Keratinocyte (primary cell): ENCODE measurements at regions not wholly inside any gene's neighbourhood (a gene's known extent, or its start where the extent isn't known, plus 50 kb on each side); places are given as distances from the start of the nearest gene placed in this dataset.
A peak's percentile ranks its signal among the peaks of the same experiment; 100 is the strongest.

Experiments
- DNase-seq: peaks from one replicate; pipeline ENCODE4 v3.0.0-alpha.2; 2011; ENCODE audit warnings: low read depth, missing footprints, low spot score
- FAIRE-seq: peaks from 2 replicates; lab custom pipeline; 2011; peaks lifted over from hg19 to GRCh38; lab: Jason Lieb, UNC
- H2AFZ ChIP-seq: 2 replicates; pipeline ENCODE4 v1.6.0; 2012; ENCODE audit warnings: low read length, control low read depth, inconsistent platforms; ENCODE audit not compliant: control insufficient read depth
- H3K27ac ChIP-seq: 2 replicates; pipeline ENCODE4 v1.5.1; 2011; ENCODE audit warnings: low read length; ENCODE audit not compliant: control insufficient read depth, insufficient read depth
- H3K27me3 ChIP-seq: 3 replicates; pipeline ENCODE4 v1.6.0; 2011; ENCODE audit warnings: low read length; ENCODE audit not compliant: control insufficient read depth, insufficient read depth; ENCODE audit errors: extremely low read depth
- H3K36me3 ChIP-seq, 2 experiments: 2 replicates in 1 of 2; 3 replicates in 1 of 2; pipeline ENCODE4 v1.5.1; 2011; ENCODE audit warnings: low read length in 2 of 2, mild to moderate bottlenecking in 1 of 2; ENCODE audit not compliant: control insufficient read depth in 2 of 2, insufficient read depth in 2 of 2; ENCODE audit errors: extremely low read depth in 1 of 2
- H3K4me1 ChIP-seq: 3 replicates; pipeline ENCODE4 v1.5.1; 2011; ENCODE audit warnings: low read length; ENCODE audit not compliant: control insufficient read depth, insufficient read depth; ENCODE audit errors: extremely low read depth
- H3K4me2 ChIP-seq: 3 replicates; pipeline ENCODE4 v1.6.0; 2011; ENCODE audit warnings: low read depth, low read length; ENCODE audit not compliant: control insufficient read depth, insufficient read depth; ENCODE audit errors: extremely low read depth
- H3K4me3 ChIP-seq, 3 experiments: fragments of 200-600 bp in 1 of 3; sonication (generic) in 1 of 3; 2 replicates in 2 of 3; 3 replicates in 1 of 3; pipeline ENCODE4 v1.5.1; 2011 to 2016; ENCODE audit warnings: low read length in 3 of 3, mild to moderate bottlenecking in 3 of 3, control low read depth in 2 of 3, inconsistent platforms in 1 of 3, low read depth in 1 of 3, mixed read lengths in 1 of 3, mixed run types in 1 of 3, moderate library complexity in 1 of 3; ENCODE audit not compliant: control insufficient read depth in 2 of 3, insufficient read depth in 2 of 3; ENCODE audit errors: extremely low read depth in 1 of 3
- H3K79me2 ChIP-seq: 2 replicates; pipeline ENCODE4 v1.6.0; 2012; ENCODE audit warnings: low read length; ENCODE audit not compliant: control insufficient read depth, insufficient read depth
- H3K9ac ChIP-seq: 3 replicates; pipeline ENCODE4 v1.6.0; 2011; ENCODE audit warnings: low read length; ENCODE audit not compliant: control insufficient read depth, insufficient read depth; ENCODE audit errors: extremely low read depth
- H3K9me1 ChIP-seq: 3 replicates; pipeline ENCODE4 v1.6.0; 2011; ENCODE audit warnings: low read length; ENCODE audit not compliant: control insufficient read depth, insufficient read depth; ENCODE audit errors: extremely low read depth
- H3K9me3 ChIP-seq: 2 replicates; pipeline ENCODE4 v1.5.1; 2012; ENCODE audit warnings: low read depth, low read length; ENCODE audit not compliant: control insufficient read depth
- H4K20me1 ChIP-seq: 3 replicates; pipeline ENCODE4 v1.6.0; 2011; ENCODE audit warnings: low read length; ENCODE audit not compliant: control insufficient read depth, insufficient read depth; ENCODE audit errors: extremely low read depth
- CTCF ChIP-seq, 3 experiments: IDR thresholded peaks in 1 of 3; conservative IDR thresholded peaks in 1 of 3; optimal IDR thresholded peaks in 1 of 3; 2 replicates in 2 of 3; 3 replicates in 1 of 3; pipeline versions ENCODE3 to v1.5.1; 2011; ENCODE audit warnings: low read length in 3 of 3, mild to moderate bottlenecking in 3 of 3, moderate library complexity in 2 of 3, control low read depth in 1 of 3, inconsistent platforms in 1 of 3; ENCODE audit not compliant: insufficient read depth in 2 of 3; ENCODE audit errors: extremely low read depth in 1 of 3
- EZH2 ChIP-seq: IDR thresholded peaks from one replicate; pipeline ENCODE4 v1.6.1; 2012; ENCODE audit warnings: inconsistent platforms, mild to moderate bottlenecking, low read length, moderate library complexity
- dilution Hi-C: fragments of 300-500 bp; cut with MboI; formaldehyde crosslinking; loops from one replicate; pipeline ENCODE4 v1.7.0; 2020; ENCODE audit warnings: low sequenced_read_pairs; ENCODE audit not compliant: extremely low pct_ligation_motif_present

DNA sequence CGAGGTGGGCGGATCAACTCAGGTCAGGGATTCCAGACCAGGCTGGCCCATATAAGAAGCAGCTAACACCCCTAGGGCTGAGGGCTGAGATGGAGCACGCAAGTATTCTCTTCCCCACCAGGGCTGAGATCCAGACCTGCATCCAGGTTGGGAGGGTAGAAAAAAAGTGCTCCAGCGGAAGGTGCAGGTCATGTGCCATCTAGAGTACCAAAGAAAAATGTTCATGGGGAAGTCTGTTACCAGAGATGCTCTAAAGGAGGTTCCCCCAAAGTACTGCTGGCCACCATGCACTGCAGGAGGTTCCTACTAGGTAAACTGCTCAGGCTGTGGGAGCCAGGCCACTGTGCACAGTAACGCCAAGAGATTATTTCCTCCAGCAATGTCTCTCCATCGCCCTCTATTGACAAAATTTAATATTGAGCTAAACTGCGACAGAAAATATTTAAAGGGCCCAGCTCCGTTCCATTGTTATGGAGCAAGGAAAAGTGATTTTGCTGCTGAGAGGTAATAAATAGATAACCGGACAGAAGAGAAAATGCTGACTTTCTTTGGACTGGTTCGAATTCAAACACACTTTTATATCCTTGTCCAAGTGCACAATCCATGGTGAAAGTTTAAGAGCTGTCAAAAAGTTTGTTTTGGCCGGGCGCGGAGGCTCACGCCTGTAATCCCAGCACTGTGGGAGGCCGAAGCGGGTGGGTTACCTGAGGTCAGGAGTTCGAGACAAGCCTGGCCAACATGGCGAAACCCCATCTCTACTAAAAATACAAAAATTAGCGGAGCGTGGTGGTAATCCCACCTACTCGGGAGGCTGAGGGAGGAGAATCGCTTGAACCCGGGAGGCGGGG is 159.9 kb downstream of the OR2B2 start:
- FAIRE-seq (peak; percentile 78), DNase-seq (no peak)
- dilution Hi-C loops = no loop called here
- H3K9me3 ChIP-seq = no peaks in the 10 kb centered on the region
- H3K4me1 ChIP-seq = peaks cover 21% of the 10 kb centered on the region
- H3K9ac ChIP-seq = peak overlapping the region; percentile 93
- no peaks in the 10 kb centered on the region for H4K20me1 ChIP-seq
- peak overlapping the region; percentile 82 for H3K4me2 ChIP-seq
- H3K27ac ChIP-seq = peak overlapping the region; percentile 91
- no peaks in the 10 kb centered on the region for H3K27me3 ChIP-seq
- H3K4me3 ChIP-seq = peak overlapping the region; percentile 77 to 97 (median 91)
- no peak for TF ChIP-seq EZH2
- TF ChIP-seq CTCF (optimal IDR thresholded peaks at IDR 0.05 in 1 of 3, IDR thresholded peaks at IDR 0.05 in 1 of 3, conservative IDR thresholded peaks at IDR 0.05 in 1 of 3; ENCODE audit: extremely low read depth in 1 of 3, insufficient read depth in 2 of 3, low read length in 3 of 3) = peak; percentile 65 to 77 (median 75)
- H3K79me2 ChIP-seq = no peaks in the 10 kb centered on the region
- H2AFZ ChIP-seq = peak overlapping the region; percentile 97
- H3K9me1 ChIP-seq = no peaks in the 10 kb centered on the region
- H3K36me3 ChIP-seq = no peaks in the 10 kb centered on the region

GRCh38 chr6:27748661-27749060 is 163.5 kb downstream of the OR2B2 start:
- Histone ChIP-seq H3K9ac (no peak overlapping the region), H3K4me2 (no peak overlapping the region), H3K4me1 (peaks cover 7% of the 10 kb centered on the region), H2AFZ (no peak overlapping the region), H3K4me3 (no peak overlapping the region), H4K20me1 (no peaks in the 10 kb centered on the region), H3K27me3 (no peaks in the 10 kb centered on the region), H3K9me1 (no peaks in the 10 kb centered on the region), H3K36me3 (no peaks in the 10 kb centered on the region), H3K27ac (no peak overlapping the region), H3K9me3 (no peaks in the 10 kb centered on the region), H3K79me2 (no peaks in the 10 kb centered on the region)
- FAIRE-seq = no peak
- DNase-seq = no peak
- dilution Hi-C loops = no loop called here
- TF ChIP-seq EZH2 (no peak), CTCF (optimal IDR thresholded peaks at IDR 0.05 in 1 of 3, IDR thresholded peaks at IDR 0.05 in 1 of 3, conservative IDR thresholded peaks at IDR 0.05 in 1 of 3; ENCODE audit: extremely low read depth in 1 of 3, insufficient read depth in 2 of 3, low read length in 3 of 3) (no peak)
